IPS-18c (cell line): ENCODE measurements at regions not wholly inside any gene's neighbourhood (a gene's known extent, or its start where the extent isn't known, plus 50 kb on each side); places are given as distances from the start of the nearest gene placed in this dataset.

ENCODE experiments used
- H3K4me3 ChIP-seq: 2 replicates; pipeline ENCODE4 v1.7.0; 2013; ENCODE audit warnings: low read depth, mild to moderate bottlenecking, low read length, moderate library complexity; ENCODE audit not compliant: insufficient read depth
- H3K9me3 ChIP-seq: one replicate; pipeline ENCODE4 v1.6.1; 2013; ENCODE audit warnings: mild to moderate bottlenecking, low read length, moderate library complexity; ENCODE audit not compliant: control insufficient read depth, insufficient read depth

- Histone ChIP-seq H3K4me3 (no peak overlapping the region), H3K9me3 (no peaks in the 10 kb centered on the region)
Observed at GRCh38 chr14:87879389-87879788, 113.6 kb downstream of the GALC start.

GRCh38 chr14:87878959-87879358 is 114.0 kb downstream of the GALC start:
- no peak overlapping the region for H3K4me3 ChIP-seq

GRCh38 chr14:87877877-87878276 is 115.1 kb downstream of the GALC start:
- Histone ChIP-seq H3K9me3 (no peaks in the 10 kb centered on the region), H3K4me3 (no peak overlapping the region)

More at GRCh38 chr14:87878959-87879358, 114.0 kb downstream of the GALC start:
- no peaks in the 10 kb centered on the region for H3K9me3 ChIP-seq

- Histone ChIP-seq H3K9me3 (peaks cover 1% of the 10 kb centered on the region), H3K4me3 (no peak overlapping the region)
Observed at GRCh38 chr14:87874676-87875075, 118.3 kb downstream of the GALC start.

GRCh38 chr14:87873741-87874140 is 119.2 kb downstream of the GALC start:
- Histone ChIP-seq H3K4me3 (no peak overlapping the region), H3K9me3 (peaks cover 2% of the 10 kb centered on the region)

- peaks cover 2% of the 10 kb centered on the region for H3K9me3 ChIP-seq
- no peak overlapping the region for H3K4me3 ChIP-seq
Observed at GRCh38 chr14:87869619-87870583, 123.1 kb downstream of the GALC start.

- H3K4me3 ChIP-seq, result no peak overlapping the region
- peaks cover 2% of the 10 kb centered on the region for H3K9me3 ChIP-seq
Observed at GRCh38 chr14:87868920-87869319, 124.1 kb downstream of the GALC start.

- H3K9me3 ChIP-seq, result peaks cover 2% of the 10 kb centered on the region
- no peak overlapping the region for H3K4me3 ChIP-seq
Observed at GRCh38 chr14:87866116-87866515, 126.9 kb downstream of the GALC start.

GRCh38 chr14:87864356-87865270 is 128.4 kb downstream of the GALC start:
- no peak overlapping the region for H3K4me3 ChIP-seq
- H3K9me3 ChIP-seq, result peaks cover under 1% of the 10 kb centered on the region

GRCh38 chr14:87863047-87863446 is 129.9 kb downstream of the GALC start:
- no peaks in the 10 kb centered on the region for H3K9me3 ChIP-seq
- no peak overlapping the region for H3K4me3 ChIP-seq

- no peaks in the 10 kb centered on the region for H3K9me3 ChIP-seq
- H3K4me3 ChIP-seq, result no peak overlapping the region
Observed at GRCh38 chr14:87852107-87852506, 140.9 kb downstream of the GALC start.

- H3K9me3 ChIP-seq, result no peaks in the 10 kb centered on the region
- H3K4me3 ChIP-seq, result no peak overlapping the region
Observed at GRCh38 chr14:87851190-87851589, 141.8 kb downstream of the GALC start.

GRCh38 chr14:87847216-87847755 is 145.7 kb downstream of the GALC start:
- H3K4me3 ChIP-seq, result no peak overlapping the region
- no peaks in the 10 kb centered on the region for H3K9me3 ChIP-seq

- Histone ChIP-seq H3K4me3 (no peak overlapping the region), H3K9me3 (no peaks in the 10 kb centered on the region)
Observed at GRCh38 chr14:87840906-87841305, 152.1 kb downstream of the GALC start.

- H3K4me3 ChIP-seq, result no peak overlapping the region
- no peaks in the 10 kb centered on the region for H3K9me3 ChIP-seq
Observed at GRCh38 chr14:87838931-87839330, 154.1 kb downstream of the GALC start.

GRCh38 chr14:87837296-87837695 is 155.7 kb downstream of the GALC start:
- Histone ChIP-seq H3K4me3 (no peak overlapping the region), H3K9me3 (no peaks in the 10 kb centered on the region)

- no peaks in the 10 kb centered on the region for H3K9me3 ChIP-seq
- H3K4me3 ChIP-seq, result no peak overlapping the region
Observed at GRCh38 chr14:87834594-87834993, 158.4 kb downstream of the GALC start.
